ENCODE measurements at regions not wholly inside any gene's neighbourhood (a gene's known extent, or its start where the extent isn't known, plus 50 kb on each side); places are given as distances from the start of the nearest gene placed in this dataset.

DNA sequence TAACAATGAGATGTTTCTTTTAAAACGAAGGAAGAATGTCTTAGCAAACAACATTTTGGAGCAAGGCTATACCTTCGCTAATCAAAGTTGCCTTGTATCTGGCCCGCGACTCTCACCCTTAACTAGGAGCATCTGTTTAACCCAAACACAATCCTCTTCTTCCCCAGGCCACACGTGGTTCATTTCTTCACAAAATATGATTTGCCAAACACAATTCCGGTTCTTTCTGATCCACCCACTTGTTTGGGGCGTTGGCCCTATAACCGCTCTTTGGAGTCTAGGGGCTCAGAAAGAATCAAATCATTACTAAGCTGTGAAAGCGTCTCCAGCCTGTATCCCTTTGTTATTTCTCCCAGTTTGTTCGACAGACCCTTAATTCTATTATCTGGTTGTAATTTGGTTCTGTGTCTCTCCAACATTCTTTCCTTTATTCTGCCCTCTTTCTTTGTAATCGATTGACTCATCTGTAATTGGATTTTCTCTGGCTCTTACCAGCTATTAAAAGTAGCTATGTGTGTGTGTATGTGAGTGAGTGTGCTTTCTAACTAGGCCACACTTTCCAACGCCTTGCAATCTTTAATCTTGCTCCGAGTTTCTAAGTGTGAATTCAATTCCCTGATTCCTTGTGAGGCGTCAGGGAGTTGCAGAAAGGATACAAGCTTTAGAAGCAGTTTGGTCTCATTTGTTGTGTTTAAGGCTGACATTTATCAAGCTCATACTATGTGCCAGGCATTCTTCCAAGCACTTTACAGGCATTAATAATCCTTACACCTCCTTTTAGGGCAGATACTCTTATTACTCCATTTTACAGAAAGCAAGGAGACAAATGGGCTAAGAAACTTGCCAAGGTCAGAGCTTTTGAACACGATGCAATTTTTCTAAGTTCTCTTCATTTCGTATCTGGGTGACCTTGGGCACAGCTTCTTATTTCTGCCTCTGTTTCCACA, 138.6 kb upstream of the CPEB2 start:
- DNase-seq (ENCODE audit: low read depth, low spot score), result no peak
- H3K4me3 Mint-ChIP-seq, result no peak overlapping the region
- H3K27ac Mint-ChIP-seq (ENCODE audit: unreplicated experiment), result no peak overlapping the region
- no peaks in the 10 kb centered on the region for H3K27me3 Mint-ChIP-seq (ENCODE audit: low read depth)
- H3K9me3 Mint-ChIP-seq, result no peaks in the 10 kb centered on the region
- H3K36me3 Mint-ChIP-seq (ENCODE audit: low read depth), result no peaks in the 10 kb centered on the region
- TF ChIP-seq, protein P1, sequence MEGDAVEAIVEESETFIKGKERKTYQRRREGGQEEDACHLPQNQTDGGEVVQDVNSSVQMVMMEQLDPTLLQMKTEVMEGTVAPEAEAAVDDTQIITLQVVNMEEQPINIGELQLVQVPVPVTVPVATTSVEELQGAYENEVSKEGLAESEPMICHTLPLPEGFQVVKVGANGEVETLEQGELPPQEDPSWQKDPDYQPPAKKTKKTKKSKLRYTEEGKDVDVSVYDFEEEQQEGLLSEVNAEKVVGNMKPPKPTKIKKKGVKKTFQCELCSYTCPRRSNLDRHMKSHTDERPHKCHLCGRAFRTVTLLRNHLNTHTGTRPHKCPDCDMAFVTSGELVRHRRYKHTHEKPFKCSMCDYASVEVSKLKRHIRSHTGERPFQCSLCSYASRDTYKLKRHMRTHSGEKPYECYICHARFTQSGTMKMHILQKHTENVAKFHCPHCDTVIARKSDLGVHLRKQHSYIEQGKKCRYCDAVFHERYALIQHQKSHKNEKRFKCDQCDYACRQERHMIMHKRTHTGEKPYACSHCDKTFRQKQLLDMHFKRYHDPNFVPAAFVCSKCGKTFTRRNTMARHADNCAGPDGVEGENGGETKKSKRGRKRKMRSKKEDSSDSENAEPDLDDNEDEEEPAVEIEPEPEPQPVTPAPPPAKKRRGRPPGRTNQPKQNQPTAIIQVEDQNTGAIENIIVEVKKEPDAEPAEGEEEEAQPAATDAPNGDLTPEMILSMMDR (conservative IDR thresholded peaks at IDR 0.05), result no peak
- H3K4me1 Mint-ChIP-seq, result peaks cover 19% of the 10 kb centered on the region

DNA sequence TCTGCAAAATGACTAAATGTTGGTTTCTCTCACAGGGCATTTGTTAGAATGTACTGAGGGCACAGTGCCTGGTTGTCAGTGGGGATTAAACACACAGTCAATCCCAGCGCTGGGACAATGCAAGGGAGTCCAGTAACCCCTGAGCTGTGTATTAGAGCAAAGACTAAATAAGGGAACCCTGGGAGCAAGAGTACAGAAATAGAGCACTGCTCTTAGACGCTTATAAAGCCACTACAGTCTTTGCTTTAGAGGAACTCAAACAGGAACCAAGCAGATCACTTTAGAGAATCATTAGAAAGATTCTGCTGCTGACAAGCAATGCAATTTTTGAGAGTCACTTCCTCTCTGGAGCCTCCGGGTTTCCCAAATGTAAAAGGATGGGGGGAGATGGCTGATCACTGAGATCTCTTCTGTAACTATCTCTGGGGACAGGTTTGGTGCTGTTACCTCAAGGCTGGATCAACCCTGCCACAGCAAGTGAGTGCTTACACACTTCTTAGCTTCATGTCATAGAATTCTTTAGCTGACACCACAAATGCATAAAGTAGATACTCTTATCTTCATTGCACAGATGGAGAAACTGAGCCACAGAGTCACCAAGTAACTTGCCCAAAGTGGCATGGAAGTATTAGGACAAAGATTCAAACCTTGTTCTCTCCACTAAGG, 137.8 kb upstream of the CPEB2 start:
- no peak overlapping the region for H3K4me3 Mint-ChIP-seq
- H3K36me3 Mint-ChIP-seq (ENCODE audit: low read depth), result no peaks in the 10 kb centered on the region
- no peak overlapping the region for H3K27ac Mint-ChIP-seq (ENCODE audit: unreplicated experiment)
- no peaks in the 10 kb centered on the region for H3K9me3 Mint-ChIP-seq
- H3K4me1 Mint-ChIP-seq, result peaks cover 24% of the 10 kb centered on the region
- H3K27me3 Mint-ChIP-seq (ENCODE audit: low read depth), result peaks cover 4% of the 10 kb centered on the region
- no peak for DNase-seq (ENCODE audit: low read depth, low spot score)
- TF ChIP-seq, protein P1 (conservative IDR thresholded peaks at IDR 0.05), result no peak

DNA sequence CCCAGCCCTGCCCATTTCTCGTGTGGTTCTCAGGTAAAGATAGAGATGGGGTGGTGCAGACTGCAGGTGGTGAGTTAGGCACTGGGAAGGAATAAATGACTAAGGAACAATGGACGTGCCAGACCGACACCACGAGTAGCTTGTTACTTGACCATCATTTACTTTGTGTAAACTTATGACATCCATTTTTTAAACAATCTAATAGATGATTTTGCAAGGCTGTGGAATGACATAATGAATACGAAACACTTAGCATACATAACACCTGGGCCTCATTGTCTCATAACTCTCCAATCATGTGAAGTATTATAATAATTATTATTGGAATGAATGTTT, 137.3 kb upstream of the CPEB2 start:
- no peak for DNase-seq (ENCODE audit: low read depth, low spot score)
- Mint-ChIP-seq H3K4me1 (peaks cover 24% of the 10 kb centered on the region), H3K27ac (ENCODE audit: unreplicated experiment) (no peak overlapping the region), H3K9me3 (no peaks in the 10 kb centered on the region), H3K36me3 (ENCODE audit: low read depth) (no peaks in the 10 kb centered on the region), H3K4me3 (no peak overlapping the region), H3K27me3 (ENCODE audit: low read depth) (peaks cover 4% of the 10 kb centered on the region)
- TF ChIP-seq, protein P1 (conservative IDR thresholded peaks at IDR 0.05), result no peak

DNA sequence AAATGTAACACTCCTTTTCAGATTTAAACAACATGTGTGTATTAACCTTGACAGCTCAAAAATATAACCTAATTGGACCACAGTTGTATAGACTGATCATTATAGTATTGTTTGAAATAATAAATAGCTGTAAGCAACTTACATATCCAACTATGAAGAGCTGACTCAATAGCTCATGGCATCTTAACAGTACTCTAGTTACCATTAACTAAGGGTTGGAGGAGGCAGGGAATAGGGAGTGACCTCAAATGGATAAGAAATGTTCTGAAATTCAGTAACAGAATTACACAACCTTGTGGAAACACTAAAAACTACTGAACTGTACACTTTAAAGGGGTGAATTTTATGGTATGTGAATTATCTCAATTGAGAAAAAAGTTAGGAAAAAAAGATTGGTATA, 136.5 kb upstream of the CPEB2 start:
- no peaks in the 10 kb centered on the region for H3K9me3 Mint-ChIP-seq
- no peak overlapping the region for H3K27ac Mint-ChIP-seq (ENCODE audit: unreplicated experiment)
- no peaks in the 10 kb centered on the region for H3K36me3 Mint-ChIP-seq (ENCODE audit: low read depth)
- peaks cover 4% of the 10 kb centered on the region for H3K27me3 Mint-ChIP-seq (ENCODE audit: low read depth)
- H3K4me1 Mint-ChIP-seq, result peaks cover 24% of the 10 kb centered on the region
- DNase-seq (ENCODE audit: low read depth, low spot score), result no peak
- H3K4me3 Mint-ChIP-seq, result no peak overlapping the region
- TF ChIP-seq, protein P1 (conservative IDR thresholded peaks at IDR 0.05), result no peak

DNA sequence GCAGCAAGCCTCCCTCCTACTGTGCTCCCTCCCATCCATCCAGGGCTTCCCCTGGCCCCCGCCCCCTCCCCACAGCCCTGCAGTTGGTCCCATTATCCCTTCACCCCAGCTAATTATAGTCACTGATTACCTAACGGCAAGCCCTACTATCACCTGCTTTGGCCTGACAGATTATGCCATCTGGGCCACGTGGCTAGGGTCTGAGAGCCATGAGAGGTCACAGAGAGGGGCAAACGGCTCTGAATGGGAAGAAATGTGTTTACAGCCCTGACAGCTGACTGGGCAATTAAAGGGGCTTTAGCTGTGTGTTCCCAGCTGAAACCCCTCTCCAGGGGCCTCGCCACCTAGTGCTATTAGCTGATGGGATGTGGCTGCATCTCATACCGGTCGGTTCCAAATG, 134.4 kb upstream of the CPEB2 start:
- H3K36me3 Mint-ChIP-seq (ENCODE audit: low read depth), result no peaks in the 10 kb centered on the region

More for the DNA sequence above, 134.4 kb upstream of the CPEB2 start:
- no peaks in the 10 kb centered on the region for H3K9me3 Mint-ChIP-seq
- H3K27me3 Mint-ChIP-seq (ENCODE audit: low read depth), result peaks cover 4% of the 10 kb centered on the region
- no peak overlapping the region for H3K27ac Mint-ChIP-seq (ENCODE audit: unreplicated experiment)
- DNase-seq (ENCODE audit: low read depth, low spot score), result peak; percentile 2
- TF ChIP-seq, protein P1 (conservative IDR thresholded peaks at IDR 0.05), result no peak
- peaks cover 24% of the 10 kb centered on the region for H3K4me1 Mint-ChIP-seq
- no peak overlapping the region for H3K4me3 Mint-ChIP-seq
